ENCODE measurements at regions not wholly inside any gene's neighbourhood (a gene's known extent, or its start where the extent isn't known, plus 50 kb on each side); places are given as distances from the start of the nearest gene placed in this dataset.

- Histone ChIP-seq H3K4me1 (ENCODE audit: insufficient read depth, low read length) (no peaks in the 10 kb centered on the region), H3K36me3 (replicated peaks in 1 of 2; ENCODE audit: control insufficient read depth in 1 of 2, insufficient read depth in 2 of 2, low read length in 2 of 2) (no peaks in the 10 kb centered on the region), H3K9ac (ENCODE audit: insufficient read depth, low read depth, low read length) (no peak overlapping the region), H3K9me3 (ENCODE audit: low read length) (peaks cover 83% of the 10 kb centered on the region), H4K20me1 (ENCODE audit: insufficient read depth, low read length) (no peaks in the 10 kb centered on the region), H2AFZ (ENCODE audit: low read length) (no peak overlapping the region), H3K27ac (ENCODE audit: extremely low read length, insufficient read depth, low read length) (no peak overlapping the region), H3K79me2 (ENCODE audit: insufficient read depth, low read length) (no peaks in the 10 kb centered on the region), H3K4me2 (ENCODE audit: low read depth, low read length) (no peak overlapping the region), H3K27me3 (ENCODE audit: control insufficient read depth in 1 of 2, insufficient read depth in 2 of 2, low read length in 2 of 2) (no peaks in the 10 kb centered on the region), H3K4me3 (replicated peaks in 1 of 3; ENCODE audit: insufficient read depth in 1 of 3, low read depth in 2 of 3, low read length in 3 of 3) (no peak overlapping the region)
- BruUV-seq (replicated peaks) = no TSS peak
- ChIA-PET CTCF (ENCODE audit: low intra/inter-chr PET ratio, low total read pairs) (no interaction called here), POLR2A (no interaction called here)
- 8% methylated on average over 1 of the region's 1 CpG for WGBS (ENCODE audit: low lambda C conversion rate)
- FAIRE-seq = no peak
- intact Hi-C loops (cut with micrococcal nuclease; ENCODE audit: unreplicated experiment) = no loop called here
- TF ChIP-seq ZNF567 (CRISPR knock-in tag; IDR thresholded peaks at IDR 0.05; ENCODE audit: borderline replicate concordance) (no peak), ADNP (CRISPR knock-in tag; IDR thresholded peaks at IDR 0.05) (no peak), BHLHE40 (IDR thresholded peaks at IDR 0.05; ENCODE audit: low read length) (no peak), ZNF20 (CRISPR knock-in tag; IDR thresholded peaks at IDR 0.05) (no peak), ZNF629 (CRISPR knock-in tag; conservative IDR thresholded peaks at IDR 0.05) (no peak), ZNF256 (CRISPR knock-in tag; conservative IDR thresholded peaks at IDR 0.05) (no peak), MNT (IDR thresholded peaks at IDR 0.05) (no peak), PATZ1 (CRISPR knock-in tag; IDR thresholded peaks at IDR 0.05) (no peak), SNAI1 (CRISPR knock-in tag; IDR thresholded peaks at IDR 0.05; ENCODE audit: borderline replicate concordance) (no peak)
- ATAC-seq = no peak
- in situ Hi-C loops (cut with HindIII; ENCODE audit: extremely low pct_ligation_motif_present, low pct_unique_long_range_greater_than_20kb) = no loop called here
- no peak for DNase-seq (ENCODE audit: low spot score)
These were observed 308.4 kb upstream of the STXBP6 start for GRCh38 chr14:25358330-25358729.

Measured in HepG2 (cell line).